ENCODE measurements at regions not wholly inside any gene's neighbourhood (a gene's known extent, or its start where the extent isn't known, plus 50 kb on each side); places are given as distances from the start of the nearest gene placed in this dataset.

- TF ChIP-seq ARID5B (CRISPR knock-in tag; IDR thresholded peaks at IDR 0.05): 0 out of 2 replicates have a peak, but pooled peaks have one; percentile 19
- peak; percentile 45; the same call in 1 of the 2 replicates for TF ChIP-seq NCOA2 (CRISPR knock-in tag; IDR thresholded peaks at IDR 0.05)
- TF ChIP-seq ZNF574 (CRISPR knock-in tag; IDR thresholded peaks at IDR 0.05): peak; percentile 46; the same call in 1 of the 2 replicates
- peak; percentile 55; the same call in 1 of the 2 replicates for TF ChIP-seq ZNF335 (CRISPR knock-in tag; IDR thresholded peaks at IDR 0.05)
- TF ChIP-seq NR2C2 (CRISPR knock-in tag; IDR thresholded peaks at IDR 0.05; ENCODE audit: borderline replicate concordance): no peak
- TF ChIP-seq ATF4 (CRISPR knock-in tag; IDR thresholded peaks at IDR 0.05): no peak
- no peak for TF ChIP-seq ZZZ3 (CRISPR knock-in tag; IDR thresholded peaks at IDR 0.05; ENCODE audit: borderline replicate concordance)
- TF ChIP-seq ZNF33A (CRISPR knock-in tag; IDR thresholded peaks at IDR 0.05; ENCODE audit: borderline replicate concordance): no peak
- TF ChIP-seq ZNF792 (CRISPR knock-in tag; IDR thresholded peaks at IDR 0.05): 0 out of 2 replicates have a peak, but pooled peaks have one; percentile 64
- 0 out of 2 replicates have a peak, but pooled peaks have one; percentile 70 for TF ChIP-seq KLF11 (CRISPR knock-in tag; IDR thresholded peaks at IDR 0.05)
- peak; percentile 19 for TF ChIP-seq TEAD3 (CRISPR knock-in tag; optimal IDR thresholded peaks at IDR 0.05; ENCODE audit: borderline replicate concordance)
- peak; percentile 25; the same call in 1 of the 2 replicates for TF ChIP-seq RARA (CRISPR knock-in tag; IDR thresholded peaks at IDR 0.05)
- 0 out of 2 replicates have a peak, but pooled peaks have one; percentile 56 for TF ChIP-seq GPN1 (CRISPR knock-in tag; IDR thresholded peaks at IDR 0.05; ENCODE audit: borderline replicate concordance)
- TF ChIP-seq WIZ (CRISPR knock-in tag; IDR thresholded peaks at IDR 0.05): 0 out of 2 replicates have a peak, but pooled peaks have one; percentile 48
- TF ChIP-seq EHMT2 (IDR thresholded peaks at IDR 0.05; ENCODE audit: borderline replicate concordance, low read depth, low read length): peak; percentile 98
- TF ChIP-seq HMGXB3 (CRISPR knock-in tag; IDR thresholded peaks at IDR 0.05; ENCODE audit: borderline replicate concordance): peak; percentile 79
- TF ChIP-seq KLF6 (CRISPR knock-in tag; IDR thresholded peaks at IDR 0.05): peak; percentile 48; the same call in 1 of the 2 replicates
- peak; percentile 23; the same call in 1 of the 2 replicates for TF ChIP-seq HOXA3 (CRISPR knock-in tag; IDR thresholded peaks at IDR 0.05)
These were observed 102.5 kb upstream of the LDAH start (continued) for GRCh38 chr2:20925265-20925889.

Measured in HepG2 (cell line).